ENCODE measurements at regions not wholly inside any gene's neighbourhood (a gene's known extent, or its start where the extent isn't known, plus 50 kb on each side); places are given as distances from the start of the nearest gene placed in this dataset.

DNA sequence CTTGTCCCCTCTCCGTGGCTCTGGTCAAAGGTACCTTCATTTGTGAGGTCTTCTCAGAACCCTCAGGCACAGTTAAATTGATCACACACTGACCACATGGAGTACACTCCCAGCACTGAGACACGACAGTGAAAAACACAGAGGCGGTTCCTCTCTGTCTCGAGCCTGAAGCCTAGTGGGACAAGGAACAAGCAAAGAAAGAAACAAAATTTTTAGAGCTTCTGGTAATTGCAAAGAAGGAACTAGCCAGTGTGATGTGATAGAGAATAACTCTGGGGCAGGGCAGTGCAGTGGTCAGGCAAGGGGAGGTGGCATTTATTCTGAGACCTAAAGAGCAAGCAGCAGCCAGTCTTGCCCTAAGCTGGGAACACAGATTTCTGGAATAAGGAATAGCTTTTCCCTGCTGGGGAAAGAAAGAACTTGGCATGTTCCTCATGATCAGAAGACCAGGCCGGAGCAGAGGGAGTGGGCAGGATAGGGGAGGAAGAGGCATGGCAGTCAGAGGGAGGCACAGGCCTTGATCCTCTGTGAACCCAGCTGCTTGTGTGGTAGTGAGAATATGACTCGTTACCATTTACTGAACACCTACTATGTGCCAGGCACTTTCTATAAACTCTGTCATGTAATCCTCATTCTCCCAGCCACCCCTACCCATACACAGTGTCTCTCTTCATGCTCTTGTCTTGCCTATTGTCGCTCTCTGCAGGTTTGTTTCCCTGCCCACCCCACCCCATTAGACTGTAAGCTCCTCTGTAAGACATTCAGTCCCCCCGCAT is 262.3 kb upstream of the HES1 start:
- no peak for TF ChIP-seq POLR2A (IDR thresholded peaks at IDR 0.05)
- TF ChIP-seq, protein P1, sequence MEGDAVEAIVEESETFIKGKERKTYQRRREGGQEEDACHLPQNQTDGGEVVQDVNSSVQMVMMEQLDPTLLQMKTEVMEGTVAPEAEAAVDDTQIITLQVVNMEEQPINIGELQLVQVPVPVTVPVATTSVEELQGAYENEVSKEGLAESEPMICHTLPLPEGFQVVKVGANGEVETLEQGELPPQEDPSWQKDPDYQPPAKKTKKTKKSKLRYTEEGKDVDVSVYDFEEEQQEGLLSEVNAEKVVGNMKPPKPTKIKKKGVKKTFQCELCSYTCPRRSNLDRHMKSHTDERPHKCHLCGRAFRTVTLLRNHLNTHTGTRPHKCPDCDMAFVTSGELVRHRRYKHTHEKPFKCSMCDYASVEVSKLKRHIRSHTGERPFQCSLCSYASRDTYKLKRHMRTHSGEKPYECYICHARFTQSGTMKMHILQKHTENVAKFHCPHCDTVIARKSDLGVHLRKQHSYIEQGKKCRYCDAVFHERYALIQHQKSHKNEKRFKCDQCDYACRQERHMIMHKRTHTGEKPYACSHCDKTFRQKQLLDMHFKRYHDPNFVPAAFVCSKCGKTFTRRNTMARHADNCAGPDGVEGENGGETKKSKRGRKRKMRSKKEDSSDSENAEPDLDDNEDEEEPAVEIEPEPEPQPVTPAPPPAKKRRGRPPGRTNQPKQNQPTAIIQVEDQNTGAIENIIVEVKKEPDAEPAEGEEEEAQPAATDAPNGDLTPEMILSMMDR (IDR thresholded peaks at IDR 0.05) = no peak

Measured in lower leg skin (tissue), 3 donors.